ENCODE measurements at regions not wholly inside any gene's neighbourhood (a gene's known extent, or its start where the extent isn't known, plus 50 kb on each side); places are given as distances from the start of the nearest gene placed in this dataset.

DNA sequence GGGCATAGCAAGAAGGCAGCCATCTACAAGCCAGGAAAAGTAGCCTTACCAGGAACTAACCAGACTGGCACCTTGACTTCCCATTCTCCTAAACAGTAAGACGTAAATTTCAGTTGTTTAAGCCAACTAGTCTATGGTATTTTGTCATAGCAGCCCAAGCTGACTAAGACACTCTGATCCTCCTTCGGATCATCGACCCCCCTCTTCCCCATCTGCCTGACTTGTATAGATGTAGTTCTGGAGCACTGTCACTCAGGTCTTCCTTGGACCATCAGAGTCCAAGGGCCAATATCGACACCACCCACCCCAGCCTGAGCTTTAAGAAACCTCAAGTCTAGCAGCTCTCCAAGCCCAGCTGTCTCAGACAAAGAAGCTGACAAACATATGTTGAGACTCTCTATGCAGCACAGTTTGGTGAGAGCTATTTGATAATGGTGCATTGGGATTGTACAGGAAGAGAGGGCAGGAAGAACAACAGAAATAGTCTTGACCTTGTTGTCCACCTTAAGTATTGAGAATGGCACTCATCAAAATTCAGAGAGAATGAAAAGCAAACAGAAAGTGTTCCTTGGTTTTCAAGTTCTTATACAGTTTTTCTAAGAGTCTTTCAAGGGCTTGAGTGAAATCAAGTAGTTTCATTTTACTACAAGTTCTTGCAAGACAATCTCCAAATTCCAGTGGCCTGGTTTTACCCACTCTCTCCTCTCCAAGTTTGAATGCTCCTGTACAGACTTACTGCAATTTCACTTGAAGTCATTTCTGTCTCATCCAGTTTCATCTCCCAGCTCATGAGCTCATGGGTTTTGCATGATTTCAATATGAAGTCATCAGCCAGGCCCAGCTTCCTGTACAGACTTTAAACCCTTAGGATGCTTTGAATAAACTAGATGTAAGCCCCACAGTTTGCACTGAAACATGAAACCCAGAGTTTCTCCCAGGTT is 122.3 kb upstream of the RAI14 start:
- H3K36me3 ChIP-seq (ENCODE audit: insufficient read depth, low read depth, low read length) = no peaks in the 10 kb centered on the region
- H3K4me1 ChIP-seq (ENCODE audit: insufficient read depth, low read length) = peaks cover 2% of the 10 kb centered on the region; the same call in 1 of the 2 replicates
- H3K27ac ChIP-seq (ENCODE audit: low read length) = no peak overlapping the region
- no peaks in the 10 kb centered on the region for H3K27me3 ChIP-seq (ENCODE audit: insufficient read depth, low read length)
- no peak overlapping the region for H3K9ac ChIP-seq (ENCODE audit: low read depth, low read length)
- no peaks in the 10 kb centered on the region for H3K9me3 ChIP-seq (ENCODE audit: insufficient read depth, low read depth, low read length)
- no peak overlapping the region for H3K4me3 ChIP-seq (ENCODE audit: low read length)

- Histone ChIP-seq H3K27ac (ENCODE audit: low read length) (no peak overlapping the region), H3K9me3 (ENCODE audit: insufficient read depth, low read depth, low read length) (no peaks in the 10 kb centered on the region), H3K36me3 (ENCODE audit: insufficient read depth, low read depth, low read length) (no peaks in the 10 kb centered on the region), H3K4me3 (ENCODE audit: low read length) (no peak overlapping the region), H3K27me3 (ENCODE audit: insufficient read depth, low read length) (no peaks in the 10 kb centered on the region), H3K9ac (ENCODE audit: low read depth, low read length) (no peak overlapping the region), H3K4me1 (ENCODE audit: insufficient read depth, low read length) (peaks cover 9% of the 10 kb centered on the region; the same call in 1 of the 2 replicates)
Measured at GRCh38 chr5:34534523-34535103, 121.5 kb upstream of the RAI14 start.

- H3K4me3 ChIP-seq (ENCODE audit: low read length) = no peak overlapping the region
- H3K36me3 ChIP-seq (ENCODE audit: insufficient read depth, low read depth, low read length) = no peaks in the 10 kb centered on the region
- peaks cover 10% of the 10 kb centered on the region; the same call in 1 of the 2 replicates for H3K4me1 ChIP-seq (ENCODE audit: insufficient read depth, low read length)
- no peak overlapping the region for H3K27ac ChIP-seq (ENCODE audit: low read length)
- H3K27me3 ChIP-seq (ENCODE audit: insufficient read depth, low read length) = no peaks in the 10 kb centered on the region
- H3K9ac ChIP-seq (ENCODE audit: low read depth, low read length) = no peak overlapping the region
- H3K9me3 ChIP-seq (ENCODE audit: insufficient read depth, low read depth, low read length) = no peaks in the 10 kb centered on the region
Measured at GRCh38 chr5:34535433-34535832, 120.7 kb upstream of the RAI14 start.

DNA sequence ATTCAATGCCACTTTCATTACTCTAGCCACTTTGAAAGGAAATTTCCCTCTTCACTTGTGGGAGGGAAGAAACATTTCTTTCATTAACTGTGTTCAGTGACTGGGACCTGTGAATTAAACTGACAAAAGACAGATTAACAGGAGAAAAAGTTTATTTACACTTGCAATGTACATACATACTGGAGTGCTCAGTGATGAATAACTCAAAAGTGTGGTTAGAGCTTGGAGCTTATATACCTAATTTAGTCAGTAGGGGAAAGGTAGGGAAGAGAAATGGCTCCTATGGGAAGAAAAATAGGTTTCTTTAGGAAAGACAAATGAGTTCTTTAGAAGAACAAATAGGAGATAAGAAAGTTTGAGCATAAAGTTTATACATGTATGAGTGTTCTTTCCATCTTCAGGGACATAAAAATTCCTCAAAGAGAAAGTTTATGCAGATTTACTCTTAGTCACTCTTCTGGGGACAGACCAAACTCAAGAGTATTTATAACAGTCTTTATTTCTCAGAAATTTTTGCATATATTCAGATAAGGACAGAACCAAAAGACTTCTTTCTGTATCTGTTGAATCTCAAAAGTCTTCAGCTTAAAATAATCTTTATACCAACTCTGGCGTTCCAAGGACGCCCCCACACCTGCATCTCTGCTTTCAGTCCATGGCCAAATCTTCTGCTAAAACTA is 120.0 kb upstream of the RAI14 start:
- no peaks in the 10 kb centered on the region for H3K27me3 ChIP-seq (ENCODE audit: insufficient read depth, low read length)
- no peak overlapping the region for H3K27ac ChIP-seq (ENCODE audit: low read length)
- no peaks in the 10 kb centered on the region for H3K9me3 ChIP-seq (ENCODE audit: insufficient read depth, low read depth, low read length)
- peaks cover 10% of the 10 kb centered on the region; the same call in 1 of the 2 replicates for H3K4me1 ChIP-seq (ENCODE audit: insufficient read depth, low read length)
- H3K4me3 ChIP-seq (ENCODE audit: low read length) = no peak overlapping the region
- no peak overlapping the region for H3K9ac ChIP-seq (ENCODE audit: low read depth, low read length)
- no peaks in the 10 kb centered on the region for H3K36me3 ChIP-seq (ENCODE audit: insufficient read depth, low read depth, low read length)

DNA sequence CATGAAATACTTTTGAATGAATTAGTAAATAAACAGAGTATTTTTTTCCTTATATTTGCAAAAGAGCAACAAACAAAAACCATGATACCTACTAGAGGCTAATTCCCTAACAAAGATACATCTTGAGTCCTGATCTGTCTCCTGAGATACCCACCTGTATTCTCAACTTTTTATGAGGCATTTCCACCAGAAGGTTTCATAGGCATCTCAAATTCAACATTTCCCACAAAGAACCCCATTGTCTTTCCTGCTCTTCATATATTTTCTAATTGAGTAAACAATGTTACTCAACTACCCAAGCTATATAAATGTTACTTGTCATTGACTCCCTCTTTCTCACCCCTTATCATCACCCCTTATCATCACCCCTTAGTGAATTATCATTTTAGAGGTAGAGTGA is 119.4 kb upstream of the RAI14 start:
- Histone ChIP-seq H3K36me3 (ENCODE audit: insufficient read depth, low read depth, low read length) (no peaks in the 10 kb centered on the region), H3K27ac (ENCODE audit: low read length) (no peak overlapping the region), H3K4me3 (ENCODE audit: low read length) (no peak overlapping the region), H3K9ac (ENCODE audit: low read depth, low read length) (no peak overlapping the region), H3K27me3 (ENCODE audit: insufficient read depth, low read length) (no peaks in the 10 kb centered on the region), H3K9me3 (ENCODE audit: insufficient read depth, low read depth, low read length) (no peaks in the 10 kb centered on the region), H3K4me1 (ENCODE audit: insufficient read depth, low read length) (peaks cover 10% of the 10 kb centered on the region; the same call in 1 of the 2 replicates)

DNA sequence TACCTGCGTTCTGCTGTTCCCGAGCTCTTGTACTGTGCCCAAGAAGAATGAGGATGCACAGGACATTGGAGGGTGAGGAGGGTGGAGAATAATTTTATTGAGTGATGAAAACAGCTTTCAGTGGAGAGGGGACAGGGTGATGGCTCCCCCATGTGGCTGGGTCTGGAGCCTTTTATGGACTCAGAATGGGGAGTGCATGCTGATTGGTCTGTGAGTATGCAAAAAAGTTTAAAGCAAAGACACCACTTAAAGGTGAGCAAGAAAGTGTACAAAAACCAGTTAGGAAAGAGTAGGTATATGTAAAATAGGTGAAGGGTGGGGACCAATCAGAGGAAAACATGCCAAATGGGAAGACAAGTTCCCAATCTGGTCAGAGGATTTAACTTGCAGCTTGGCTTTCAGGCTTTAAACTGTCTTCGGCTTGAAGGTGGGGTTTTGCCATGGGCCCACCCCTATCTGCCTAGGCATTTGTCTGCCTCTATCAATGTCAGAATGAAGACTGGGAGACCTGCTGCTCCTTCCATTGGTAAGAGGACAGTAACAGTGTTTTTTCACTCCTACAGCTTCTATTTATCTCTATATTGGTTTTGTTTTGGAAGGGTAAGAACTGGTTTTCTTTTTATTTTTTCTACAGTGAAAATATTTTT is 118.0 kb upstream of the RAI14 start:
- Histone ChIP-seq H3K9me3 (ENCODE audit: insufficient read depth, low read depth, low read length) (no peaks in the 10 kb centered on the region), H3K36me3 (ENCODE audit: insufficient read depth, low read depth, low read length) (no peaks in the 10 kb centered on the region), H3K27ac (ENCODE audit: low read length) (no peak overlapping the region), H3K27me3 (ENCODE audit: insufficient read depth, low read length) (no peaks in the 10 kb centered on the region), H3K4me1 (ENCODE audit: insufficient read depth, low read length) (peaks cover 10% of the 10 kb centered on the region; the same call in 1 of the 2 replicates), H3K4me3 (ENCODE audit: low read length) (no peak overlapping the region), H3K9ac (ENCODE audit: low read depth, low read length) (no peak overlapping the region)

- no peaks in the 10 kb centered on the region for H3K27me3 ChIP-seq (ENCODE audit: insufficient read depth, low read length)
- H3K9me3 ChIP-seq (ENCODE audit: insufficient read depth, low read depth, low read length) = peaks cover 2% of the 10 kb centered on the region; the same call in 1 of the 2 replicates
- no peak overlapping the region for H3K4me3 ChIP-seq (ENCODE audit: low read length)
- H3K4me1 ChIP-seq (ENCODE audit: insufficient read depth, low read length) = peaks cover 10% of the 10 kb centered on the region; the same call in 1 of the 2 replicates
- no peak overlapping the region for H3K9ac ChIP-seq (ENCODE audit: low read depth, low read length)
- H3K27ac ChIP-seq (ENCODE audit: low read length) = no peak overlapping the region
- no peaks in the 10 kb centered on the region for H3K36me3 ChIP-seq (ENCODE audit: insufficient read depth, low read depth, low read length)
Measured at GRCh38 chr5:34539183-34539582, 116.9 kb upstream of the RAI14 start.

- peaks cover 10% of the 10 kb centered on the region; the same call in 1 of the 2 replicates for H3K4me1 ChIP-seq (ENCODE audit: insufficient read depth, low read length)
- peaks cover 20% of the 10 kb centered on the region for H3K9me3 ChIP-seq (ENCODE audit: insufficient read depth, low read depth, low read length)
- no peaks in the 10 kb centered on the region; the same call in 1 of the 2 replicates for H3K36me3 ChIP-seq (ENCODE audit: insufficient read depth, low read depth, low read length)
- no peak overlapping the region for H3K4me3 ChIP-seq (ENCODE audit: low read length)
- no peaks in the 10 kb centered on the region for H3K27me3 ChIP-seq (ENCODE audit: insufficient read depth, low read length)
- H3K27ac ChIP-seq (ENCODE audit: low read length) = no peak overlapping the region
- H3K9ac ChIP-seq (ENCODE audit: low read depth, low read length) = no peak overlapping the region
Measured at GRCh38 chr5:34541067-34541466, 115.1 kb upstream of the RAI14 start.

DNA sequence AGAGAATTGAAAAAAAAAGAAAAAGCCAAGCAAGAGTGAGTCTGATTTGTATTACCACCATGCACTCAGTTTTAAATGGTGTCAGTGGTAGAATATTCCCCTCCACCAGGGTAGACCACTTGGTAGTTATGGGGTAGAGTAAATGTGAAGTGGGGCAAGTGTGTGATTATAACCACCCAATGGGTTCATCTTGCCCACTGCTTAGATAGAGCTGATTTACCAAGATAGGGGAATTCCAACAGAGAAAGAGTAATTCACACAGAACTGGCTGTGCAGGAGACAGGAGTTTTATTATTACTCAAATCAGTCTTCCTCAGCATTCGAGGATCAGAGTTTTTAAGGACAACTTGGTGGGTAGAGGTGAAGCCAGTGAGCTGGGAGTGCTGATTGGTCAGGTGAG is 113.3 kb upstream of the RAI14 start:
- Histone ChIP-seq H3K9me3 (ENCODE audit: insufficient read depth, low read depth, low read length) (peaks cover 37% of the 10 kb centered on the region), H3K4me1 (ENCODE audit: insufficient read depth, low read length) (peaks cover 15% of the 10 kb centered on the region), H3K9ac (ENCODE audit: low read depth, low read length) (no peak overlapping the region), H3K36me3 (ENCODE audit: insufficient read depth, low read depth, low read length) (peaks cover 5% of the 10 kb centered on the region; the same call in 1 of the 2 replicates), H3K27ac (ENCODE audit: low read length) (no peak overlapping the region), H3K4me3 (ENCODE audit: low read length) (no peak overlapping the region), H3K27me3 (ENCODE audit: insufficient read depth, low read length) (no peaks in the 10 kb centered on the region)

- no peak overlapping the region for H3K27ac ChIP-seq (ENCODE audit: low read length)
- H3K4me3 ChIP-seq (ENCODE audit: low read length) = no peak overlapping the region
- H3K9ac ChIP-seq (ENCODE audit: low read depth, low read length) = no peak overlapping the region
- peaks cover 5% of the 10 kb centered on the region; the same call in 1 of the 2 replicates for H3K36me3 ChIP-seq (ENCODE audit: insufficient read depth, low read depth, low read length)
- H3K4me1 ChIP-seq (ENCODE audit: insufficient read depth, low read length) = peaks cover 20% of the 10 kb centered on the region
- peaks cover 37% of the 10 kb centered on the region for H3K9me3 ChIP-seq (ENCODE audit: insufficient read depth, low read depth, low read length)
- H3K27me3 ChIP-seq (ENCODE audit: insufficient read depth, low read length) = no peaks in the 10 kb centered on the region
Measured at GRCh38 chr5:34543687-34544086, 112.4 kb upstream of the RAI14 start.

GRCh38 chr5:34544403-34544802 is 111.7 kb upstream of the RAI14 start:
- H3K27ac ChIP-seq (ENCODE audit: low read length) = no peak overlapping the region
- H3K27me3 ChIP-seq (ENCODE audit: insufficient read depth, low read length) = no peaks in the 10 kb centered on the region
- H3K9ac ChIP-seq (ENCODE audit: low read depth, low read length) = no peak overlapping the region
- peaks cover 17% of the 10 kb centered on the region for H3K4me1 ChIP-seq (ENCODE audit: insufficient read depth, low read length)
- H3K4me3 ChIP-seq (ENCODE audit: low read length) = no peak overlapping the region
- H3K9me3 ChIP-seq (ENCODE audit: insufficient read depth, low read depth, low read length) = peaks cover 37% of the 10 kb centered on the region
- H3K36me3 ChIP-seq (ENCODE audit: insufficient read depth, low read depth, low read length) = peaks cover 5% of the 10 kb centered on the region; the same call in 1 of the 2 replicates

Data from iPS-20b (cell line).